H9 (cell line): ENCODE measurements at regions not wholly inside any gene's neighbourhood (a gene's known extent, or its start where the extent isn't known, plus 50 kb on each side); places are given as distances from the start of the nearest gene placed in this dataset.

Experiments used
- DNase-seq: peaks from one replicate; pipeline ENCODE4 v3.0.0-alpha.2; 2017
- H2AFZ ChIP-seq: one replicate; pipeline ENCODE4 v1.6.1; 2013; ENCODE audit warnings: mild to moderate bottlenecking, low read length, control low read depth, moderate library complexity
- H2AK5ac ChIP-seq: 2 replicates; pipeline ENCODE4 v1.6.1; 2013; ENCODE audit warnings: low read length, control low read depth, mixed read lengths; ENCODE audit not compliant: insufficient read length
- H2BK120ac ChIP-seq: one replicate; pipeline ENCODE4 v1.6.1; 2013; ENCODE audit warnings: low read depth, mild to moderate bottlenecking, low read length, control low read depth, inconsistent platforms; ENCODE audit not compliant: poor library complexity, severe bottlenecking
- H2BK12ac ChIP-seq: 2 replicates; pipeline ENCODE4 v1.6.1; 2013; ENCODE audit warnings: low read length, control low read depth, mixed read lengths, low read depth; ENCODE audit not compliant: insufficient read length
- H2BK15ac ChIP-seq: 2 replicates; pipeline ENCODE4 v1.6.1; 2013; ENCODE audit warnings: low read depth, low read length, control low read depth
- H2BK20ac ChIP-seq: one replicate; pipeline ENCODE4 v1.6.1; 2013; ENCODE audit warnings: low read depth, mild to moderate bottlenecking, low read length, control low read depth, inconsistent platforms; ENCODE audit not compliant: poor library complexity, severe bottlenecking
- H2BK5ac ChIP-seq: 2 replicates; pipeline ENCODE4 v1.6.1; 2013; ENCODE audit warnings: low read length, control low read depth, mixed read lengths; ENCODE audit not compliant: insufficient read length
- H3K14ac ChIP-seq: 2 replicates; pipeline ENCODE4 v1.6.1; 2013; ENCODE audit warnings: low read length, control low read depth; ENCODE audit not compliant: insufficient read depth
- H3K18ac ChIP-seq: 2 replicates; pipeline ENCODE4 v1.6.1; 2013; ENCODE audit warnings: low read depth, mild to moderate bottlenecking, mixed read lengths, low read length, control low read depth; ENCODE audit not compliant: insufficient read length
- H3K23ac ChIP-seq: 2 replicates; pipeline ENCODE4 v1.6.1; 2013; ENCODE audit warnings: low read length, control low read depth, mixed read lengths, low read depth; ENCODE audit not compliant: insufficient read length
- H3K23me2 ChIP-seq: 2 replicates; pipeline ENCODE4 v1.6.1; 2013; ENCODE audit warnings: low read depth, mild to moderate bottlenecking, mixed read lengths, low read length, control low read depth; ENCODE audit not compliant: insufficient read length, poor library complexity, severe bottlenecking
- H3K27ac ChIP-seq: 2 replicates; pipeline ENCODE4 v1.5.1; 2013; ENCODE audit warnings: low read length, control low read depth, mixed read lengths, low read depth; ENCODE audit not compliant: insufficient read length
- H3K27me3 ChIP-seq: 2 replicates; pipeline ENCODE4 v1.6.1; 2013; ENCODE audit warnings: low read length, control low read depth, inconsistent platforms; ENCODE audit not compliant: insufficient read depth
- H3K4ac ChIP-seq: 2 replicates; pipeline ENCODE4 v1.6.1; 2013; ENCODE audit warnings: low read depth, mild to moderate bottlenecking, control low read depth, inconsistent platforms, low read length, moderate library complexity
- H3K4me1 ChIP-seq: 2 replicates; pipeline ENCODE4 v1.6.1; 2013; ENCODE audit warnings: low read length, control low read depth, inconsistent platforms; ENCODE audit not compliant: insufficient read depth
- H3K4me2 ChIP-seq: 2 replicates; pipeline ENCODE4 v1.6.1; 2013; ENCODE audit warnings: low read length, control low read depth, mixed read lengths; ENCODE audit not compliant: insufficient read length, insufficient read depth
- H3K56ac ChIP-seq: 2 replicates; pipeline ENCODE4 v1.6.1; 2013; ENCODE audit warnings: low read depth, mild to moderate bottlenecking, mixed read lengths, low read length, control low read depth; ENCODE audit not compliant: insufficient read length
- H3K79me1 ChIP-seq: 2 replicates; pipeline ENCODE4 v1.6.1; 2013; ENCODE audit warnings: low read depth, mild to moderate bottlenecking, moderate library complexity, low read length, control low read depth, inconsistent platforms; ENCODE audit not compliant: insufficient read depth, poor library complexity, severe bottlenecking
- H3K79me2 ChIP-seq: 2 replicates; pipeline ENCODE4 v1.6.1; 2013; ENCODE audit warnings: low read length, control low read depth, inconsistent platforms; ENCODE audit not compliant: insufficient read depth
- H3K9ac ChIP-seq: 2 replicates; pipeline ENCODE4 v1.6.1; 2013; ENCODE audit warnings: low read length, control low read depth, mixed read lengths; ENCODE audit not compliant: insufficient read length; ENCODE audit errors: extremely low read depth
- H3K9me3 ChIP-seq: one replicate; pipeline ENCODE4 v1.6.1; 2013; ENCODE audit warnings: low read depth, low read length, inconsistent platforms; ENCODE audit not compliant: control insufficient read depth
- H3T11ph ChIP-seq: one replicate; pipeline ENCODE4 v1.6.1; 2013; ENCODE audit warnings: mild to moderate bottlenecking, low read length, control low read depth, inconsistent platforms
- H4K20me1 ChIP-seq: one replicate; pipeline ENCODE4 v1.6.1; 2013; ENCODE audit not compliant: control insufficient read depth, insufficient read length, insufficient read depth
- H4K5ac ChIP-seq: 2 replicates; pipeline ENCODE4 v1.6.1; 2013; ENCODE audit warnings: low read depth, mild to moderate bottlenecking, mixed read lengths, low read length, control low read depth; ENCODE audit not compliant: insufficient read length
- H4K8ac ChIP-seq: replicated peaks from 2 replicates; pipeline ENCODE4 v1.6.1; 2013; ENCODE audit warnings: low read length, control low read depth, mixed read lengths, low read depth; ENCODE audit not compliant: insufficient read length
- H4K91ac ChIP-seq: 2 replicates; pipeline ENCODE4 v1.6.1; 2013; ENCODE audit warnings: low read depth, mild to moderate bottlenecking, moderate library complexity, mixed read lengths, low read length, control low read depth; ENCODE audit not compliant: insufficient read length
- H3K27ac Mint-ChIP-seq, 3 experiments: 2 replicates in 2 of 3; 3 replicates in 1 of 3; pipeline ENCODE4 v1.8.0; 2020 to 2021; ENCODE audit warnings: mixed read lengths in 3 of 3, mild to moderate bottlenecking in 1 of 3, moderate library complexity in 1 of 3
- H3K27me3 Mint-ChIP-seq: 2 replicates; pipeline ENCODE4 v1.8.0; 2021; ENCODE audit warnings: low read depth, mild to moderate bottlenecking, moderate library complexity, mixed read lengths
- H3K36me3 Mint-ChIP-seq, 3 experiments: 2 replicates in 2 of 3; 3 replicates in 1 of 3; pipeline ENCODE4 v1.8.0; 2020 to 2021; ENCODE audit warnings: low read depth in 3 of 3, mixed read lengths in 3 of 3; ENCODE audit not compliant: insufficient read depth in 1 of 3
- H3K4me1 Mint-ChIP-seq, 2 experiments: 2 replicates each; pipeline ENCODE4 v1.8.0; 2020; ENCODE audit warnings: mixed read lengths in 2 of 2
- H3K4me3 Mint-ChIP-seq, 2 experiments: 2 replicates in 1 of 2; 3 replicates in 1 of 2; pipeline ENCODE4 v1.8.0; 2020 to 2021; ENCODE audit warnings: mild to moderate bottlenecking in 2 of 2, mixed read lengths in 2 of 2, moderate library complexity in 1 of 2
- H3K9me3 Mint-ChIP-seq, 2 experiments: 2 replicates in 1 of 2; 3 replicates in 1 of 2; pipeline ENCODE4 v1.8.0; 2020; ENCODE audit warnings: mild to moderate bottlenecking in 2 of 2, mixed read lengths in 2 of 2, moderate library complexity in 1 of 2
- CTCF ChIP-seq: fragments of 200-600 bp; sonication (generic); conservative IDR thresholded peaks from 3 replicates; pipeline ENCODE4 v1.8.0; 2021; ENCODE audit warnings: antibody characterized with exemption, mild to moderate bottlenecking

DNA sequence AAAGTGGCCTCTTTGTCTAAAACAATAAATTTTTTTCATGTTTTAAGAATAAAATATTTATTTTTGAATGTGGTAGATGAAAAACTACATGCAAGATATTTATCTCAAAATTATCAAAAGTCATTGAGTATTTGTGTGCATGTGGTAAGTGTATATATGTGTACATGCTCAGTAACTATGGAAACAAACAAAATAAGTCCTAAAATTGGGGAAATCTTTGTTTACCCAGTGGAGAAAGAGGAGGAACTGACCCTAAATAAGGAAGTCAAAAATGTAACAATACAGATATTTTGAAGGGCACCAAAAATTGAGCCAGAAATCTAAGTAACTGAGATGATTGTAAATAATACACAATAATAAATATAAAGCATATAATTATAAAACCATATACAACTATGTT lies 639.2 kb downstream of the MAFB start:
- no peak overlapping the region for H3K27ac Mint-ChIP-seq
- no peaks in the 10 kb centered on the region for H3K4me1 ChIP-seq
- H3K56ac ChIP-seq: no peak overlapping the region
- no peaks in the 10 kb centered on the region for H3K79me1 ChIP-seq
- no peak overlapping the region for H4K5ac ChIP-seq
- H4K20me1 ChIP-seq: no peaks in the 10 kb centered on the region
- H2BK20ac ChIP-seq: no peak overlapping the region
- no peaks in the 10 kb centered on the region for H3K79me2 ChIP-seq
- no peak overlapping the region for H2BK5ac ChIP-seq
- H4K8ac ChIP-seq: no peak overlapping the region
- no peak overlapping the region for H3K27ac ChIP-seq
- DNase-seq: no peak
- H3T11ph ChIP-seq: no peak overlapping the region
- H3K23me2 ChIP-seq: no peaks in the 10 kb centered on the region
- no peak overlapping the region for H2BK15ac ChIP-seq
- no peaks in the 10 kb centered on the region for H3K4me1 Mint-ChIP-seq
- H3K4me3 Mint-ChIP-seq: no peak overlapping the region
- no peak overlapping the region for H4K91ac ChIP-seq
- H2BK120ac ChIP-seq: no peak overlapping the region
- no peak overlapping the region for H3K18ac ChIP-seq
- no peaks in the 10 kb centered on the region for H3K9me3 Mint-ChIP-seq
- H3K36me3 Mint-ChIP-seq: no peaks in the 10 kb centered on the region; a peak in 1 of 7 replicates
- no peak for TF ChIP-seq CTCF
- no peak overlapping the region for H3K9ac ChIP-seq
- H3K4ac ChIP-seq: no peak overlapping the region
- H2AK5ac ChIP-seq: no peak overlapping the region
- no peak overlapping the region for H2BK12ac ChIP-seq
- H3K27me3 ChIP-seq: no peaks in the 10 kb centered on the region
- H3K4me2 ChIP-seq: no peak overlapping the region
- H3K23ac ChIP-seq: no peak overlapping the region
- H3K14ac ChIP-seq: no peak overlapping the region
- H3K9me3 ChIP-seq: no peaks in the 10 kb centered on the region
- no peaks in the 10 kb centered on the region for H3K27me3 Mint-ChIP-seq
- no peak overlapping the region for H2AFZ ChIP-seq
